Cardiac septum (tissue), 1 donor: ENCODE measurements at regions not wholly inside any gene's neighbourhood (a gene's known extent, or its start where the extent isn't known, plus 50 kb on each side); places are given as distances from the start of the nearest gene placed in this dataset.
"Not testable (repeated sequence)": the region's sequence is repeated elsewhere in the genome, so short reads cannot be mapped to it uniquely, and the experiment has no call there.

Experiments used
- DNase-seq: peaks from one replicate; pipeline ENCODE4 v3.0.0-alpha.2; 2020; ENCODE audit warnings: low spot score
- intact Hi-C: fragments of 100-400 bp; cut with DNase I; formaldehyde crosslinking; loops from one replicate; pipeline ENCODE4 v1.14.0; 2022
- donor health status: DM: no; HTN: no; CAD: no.

DNA sequence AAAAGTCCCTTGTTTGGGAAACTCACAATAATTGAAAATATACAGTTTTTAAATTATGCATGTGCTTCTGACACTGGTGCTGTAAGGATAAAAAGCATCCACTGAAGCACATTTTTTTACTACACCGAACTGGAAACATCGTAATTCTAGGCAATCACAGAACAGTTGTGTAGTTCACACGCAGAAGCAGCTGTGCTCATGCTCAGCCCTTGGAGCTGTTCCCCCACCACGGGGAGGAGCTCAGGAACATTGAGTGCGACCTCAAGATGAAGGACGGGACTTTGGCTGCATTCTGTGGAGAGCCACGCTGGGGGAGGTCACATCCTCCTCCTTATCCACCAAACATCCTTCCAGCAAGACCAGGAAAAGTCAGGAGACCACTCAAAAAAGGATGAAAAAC lies 466.3 kb upstream of the CDH4 start:
- intact Hi-C loops, result no loop called here
- no peak for DNase-seq

- intact Hi-C loops, result no loop called here
Measured at GRCh38 chr20:60786686-60787217, 465.3 kb upstream of the CDH4 start.

GRCh38 chr20:60787276-60787675 lies 464.8 kb upstream of the CDH4 start:
- no peak for DNase-seq
- intact Hi-C loops, result no loop called here

More at GRCh38 chr20:60786686-60787217, 465.3 kb upstream of the CDH4 start:
- DNase-seq, result no peak

GRCh38 chr20:60788070-60788469 lies 464.0 kb upstream of the CDH4 start:
- DNase-seq, result no peak
- intact Hi-C loops, result no loop called here

DNA sequence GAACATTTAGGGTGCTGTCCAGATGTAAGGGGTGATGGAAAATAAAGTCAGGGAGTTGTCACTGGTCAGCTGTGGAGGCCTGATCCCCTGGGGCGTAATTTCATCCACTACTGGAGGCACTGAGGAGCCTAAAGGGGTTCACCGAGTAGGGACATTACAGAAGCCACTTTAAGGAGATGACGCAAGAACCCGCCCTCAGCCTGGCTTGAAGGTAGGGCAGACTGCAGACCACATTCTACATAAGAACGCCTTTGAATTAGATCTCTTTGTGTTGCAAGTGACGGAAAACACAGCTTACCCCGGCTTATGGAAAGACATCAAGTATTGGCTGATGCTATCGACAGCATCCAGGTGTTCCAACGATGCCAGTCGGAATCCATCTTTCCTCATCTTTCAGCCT lies 462.7 kb upstream of the CDH4 start:
- no peak for DNase-seq
- intact Hi-C loops, result no loop called here

DNA sequence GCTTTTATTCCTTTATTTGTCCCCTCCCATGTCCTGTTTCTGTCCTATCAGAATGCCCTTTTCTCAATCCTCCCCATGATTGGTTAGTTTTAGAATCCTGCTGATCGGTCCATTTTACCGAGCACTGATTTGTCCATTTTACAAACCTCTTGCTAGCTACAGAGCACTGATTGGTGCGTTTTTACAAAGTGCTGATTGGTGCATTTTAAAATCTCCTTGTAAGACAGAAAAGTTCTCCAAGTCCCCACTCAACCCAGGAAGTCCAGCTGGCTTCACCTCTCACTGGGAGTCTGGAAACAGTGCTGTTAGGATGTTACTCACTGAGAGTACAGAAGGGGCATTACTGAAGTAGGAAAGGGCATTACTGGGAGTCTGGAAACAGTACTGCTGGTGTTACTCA lies 461.7 kb upstream of the CDH4 start:
- DNase-seq, intact Hi-C loops: not testable (repeated sequence)

DNA sequence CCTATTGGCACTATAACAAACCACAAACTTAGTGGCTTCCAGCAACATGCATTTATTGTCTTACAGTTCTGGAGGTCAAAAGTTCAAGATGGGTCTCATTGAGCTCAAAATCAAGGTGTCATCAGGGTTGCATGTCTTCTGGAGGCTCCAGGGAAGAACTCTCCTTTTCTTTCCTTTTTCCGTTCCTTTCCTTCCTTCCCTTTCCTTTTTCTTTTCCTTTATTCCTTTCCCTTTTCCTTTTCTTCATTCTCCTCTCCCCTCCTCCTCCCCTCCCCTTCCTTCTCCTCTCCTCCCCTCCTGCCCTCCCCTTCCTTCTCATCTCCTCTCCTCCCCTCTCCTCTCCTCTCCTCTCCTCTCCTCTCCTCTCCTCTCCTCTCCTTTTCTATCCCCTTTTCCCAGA lies 460.2 kb upstream of the CDH4 start:
- DNase-seq, result no peak
- intact Hi-C loops, result no loop called here

GRCh38 chr20:60792941-60793340 lies 459.1 kb upstream of the CDH4 start:
- intact Hi-C loops, result no loop called here
- DNase-seq, result no peak

DNA sequence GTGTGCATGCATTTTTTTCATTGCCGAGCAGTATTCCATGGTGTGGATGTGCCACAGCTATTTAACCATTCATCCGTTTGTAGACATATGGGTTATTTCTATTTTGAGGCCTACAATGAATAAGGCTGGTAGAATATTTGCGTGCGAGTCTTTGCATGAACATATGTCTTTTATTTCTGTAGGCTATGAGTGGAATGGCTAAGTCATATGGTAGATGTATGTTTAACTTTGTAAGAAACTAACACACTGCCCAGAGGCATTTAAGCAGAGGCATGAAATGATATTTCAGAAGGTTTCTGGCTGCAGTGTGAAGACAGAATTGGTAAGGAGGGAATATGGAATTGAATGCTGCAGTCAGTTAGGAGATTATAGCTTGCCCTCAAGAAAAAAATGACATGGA lies 457.4 kb upstream of the CDH4 start:
- no peak for DNase-seq
- intact Hi-C loops, result no loop called here

GRCh38 chr20:60795651-60796050 lies 456.4 kb upstream of the CDH4 start:
- DNase-seq, result no peak
- intact Hi-C loops, result no loop called here

GRCh38 chr20:60800185-60800584 lies 451.9 kb upstream of the CDH4 start:
- intact Hi-C loops, result no loop called here
- no peak for DNase-seq

GRCh38 chr20:60802676-60803075 lies 449.4 kb upstream of the CDH4 start:
- intact Hi-C loops, result no loop called here
- DNase-seq, result no peak

- intact Hi-C loops, result no loop called here
- no peak for DNase-seq
Measured at GRCh38 chr20:60803335-60804055, 448.6 kb upstream of the CDH4 start.

GRCh38 chr20:60804240-60804917 lies 447.7 kb upstream of the CDH4 start:
- DNase-seq, result no peak
- intact Hi-C loops, result no loop called here

GRCh38 chr20:60804918-60805630 lies 447.0 kb upstream of the CDH4 start:
- intact Hi-C loops, result no loop called here
- DNase-seq, result no peak

- intact Hi-C loops, result no loop called here
- no peak for DNase-seq
Measured at GRCh38 chr20:60806354-60806753, 445.7 kb upstream of the CDH4 start.

DNA sequence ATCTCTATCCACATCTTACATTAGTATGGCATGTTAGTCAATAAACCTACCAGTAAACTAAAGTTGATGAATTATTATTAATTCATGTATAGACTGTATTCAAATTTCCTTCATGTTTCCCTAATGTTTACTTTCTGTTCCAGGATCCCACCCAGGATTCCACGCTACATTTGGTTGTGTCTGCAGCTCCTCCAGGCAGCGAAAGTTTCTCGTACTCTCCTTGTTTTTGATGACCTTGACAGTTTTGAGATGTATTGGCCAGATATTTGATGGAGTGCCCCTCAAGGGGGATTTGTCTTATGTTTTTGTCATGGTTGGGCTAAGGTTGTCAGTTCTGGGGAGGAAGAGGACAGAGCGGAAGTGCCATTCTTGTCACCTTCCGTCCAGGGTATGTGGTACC lies 445.2 kb upstream of the CDH4 start:
- intact Hi-C loops, result no loop called here
- no peak for DNase-seq

DNA sequence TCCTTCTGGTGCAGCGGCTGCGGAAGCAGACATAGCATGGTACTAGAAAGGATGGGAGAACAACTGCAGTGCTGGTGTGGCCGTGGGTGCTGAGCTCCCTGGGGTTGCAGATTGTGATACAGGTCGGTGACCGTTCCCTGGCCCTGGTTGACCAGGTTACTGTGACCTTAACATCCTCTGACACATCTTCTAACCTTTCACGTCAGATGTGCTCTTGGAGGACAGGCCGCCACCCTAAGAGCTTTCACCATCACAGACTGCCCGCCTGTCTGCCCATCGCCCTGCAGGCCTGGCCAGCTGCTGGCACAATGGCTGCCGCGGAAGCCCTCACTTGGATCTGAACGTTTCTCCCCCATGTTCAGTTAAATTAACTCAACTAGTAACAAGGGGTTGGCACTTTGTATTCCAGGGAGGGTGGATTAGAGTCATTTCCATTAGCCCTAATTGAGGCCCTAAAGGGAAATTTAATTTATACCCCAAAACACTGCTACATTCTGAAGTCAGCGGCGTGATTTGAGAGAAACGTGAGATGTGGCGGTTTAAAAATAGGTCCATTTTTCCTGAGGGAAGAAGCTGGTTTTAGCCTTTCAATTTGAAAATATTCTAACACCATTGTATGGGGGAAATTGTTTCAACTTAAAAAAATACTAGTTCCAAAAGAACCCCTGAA lies 443.9 kb upstream of the CDH4 start:
- DNase-seq, result no peak
- intact Hi-C loops, result no loop called here

DNA sequence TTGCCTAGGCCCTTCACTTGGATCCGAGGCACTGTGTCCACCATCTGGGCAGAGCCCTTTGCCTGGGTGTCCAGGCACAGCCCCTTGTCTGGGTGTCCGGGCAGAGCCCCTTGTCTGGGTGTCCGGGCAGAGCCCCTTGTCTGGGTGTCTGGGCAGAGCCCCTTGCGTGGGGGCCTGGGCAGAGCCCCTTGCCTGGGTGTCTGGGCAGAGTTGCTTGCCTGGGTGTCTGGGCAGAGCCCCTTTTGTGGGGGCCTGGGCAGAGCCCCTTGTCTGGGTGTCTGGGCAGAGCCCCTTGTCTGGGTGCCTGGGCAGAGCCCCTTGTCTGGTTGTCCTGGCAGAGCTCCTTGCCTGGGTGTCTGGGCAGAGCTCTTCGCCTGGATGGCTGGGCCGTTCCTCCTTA lies 443.4 kb upstream of the CDH4 start:
- intact Hi-C loops, result no loop called here
- no peak for DNase-seq

GRCh38 chr20:60810561-60810960 lies 441.5 kb upstream of the CDH4 start:
- no peak for DNase-seq

More at GRCh38 chr20:60810561-60810960, 441.5 kb upstream of the CDH4 start:
- intact Hi-C loops, result no loop called here
